ENCODE measurements at regions not wholly inside any gene's neighbourhood (a gene's known extent, or its start where the extent isn't known, plus 50 kb on each side); places are given as distances from the start of the nearest gene placed in this dataset.

GRCh38 chr7:28290496-28290895 lies 109.9 kb upstream of the JAZF1 start:
- TF ChIP-seq GATA2 (IDR thresholded peaks at IDR 0.05; ENCODE audit: low read depth, low read length) = no peak
- TF ChIP-seq GATA3 (IDR thresholded peaks at IDR 0.05; ENCODE audit: low read depth, low read length) = no peak

All from SH-SY5Y (cell line).